GM21576 (cell line): ENCODE measurements at regions not wholly inside any gene's neighbourhood (a gene's known extent, or its start where the extent isn't known, plus 50 kb on each side); places are given as distances from the start of the nearest gene placed in this dataset.

ENCODE experiments used
- ATAC-seq: cut with Tn5 transposase; IDR thresholded peaks from one replicate; pipeline ENCODE4 v1.9.1; 2021; ENCODE audit warnings: mild to moderate bottlenecking, moderate library complexity; ENCODE audit not compliant: unreplicated experiment

GRCh38 chr7:89908736-89909135 is 245.5 kb upstream of the STEAP1 start:
- no peak for ATAC-seq

- ATAC-seq = no peak
Observed at GRCh38 chr7:89914711-89915110, 239.6 kb upstream of the STEAP1 start.

GRCh38 chr7:89926194-89926593 is 228.1 kb upstream of the STEAP1 start:
- no peak for ATAC-seq

- ATAC-seq = no peak
Observed at GRCh38 chr7:89926701-89927100, 227.6 kb upstream of the STEAP1 start.

- no peak for ATAC-seq
Observed at GRCh38 chr7:89927762-89928161, 226.5 kb upstream of the STEAP1 start.

GRCh38 chr7:89928451-89928850 is 225.8 kb upstream of the STEAP1 start:
- ATAC-seq = no peak

GRCh38 chr7:89934101-89934500 is 220.2 kb upstream of the STEAP1 start:
- no peak for ATAC-seq

GRCh38 chr7:89943525-89944050 is 210.7 kb upstream of the STEAP1 start:
- ATAC-seq = no peak

GRCh38 chr7:89958525-89959068 is 195.7 kb upstream of the STEAP1 start:
- no peak for ATAC-seq

GRCh38 chr7:89966067-89966664 is 188.1 kb upstream of the STEAP1 start:
- no peak for ATAC-seq

GRCh38 chr7:89975577-89975976 is 178.7 kb upstream of the STEAP1 start:
- no peak for ATAC-seq

GRCh38 chr7:89987665-89988064 is 166.6 kb upstream of the STEAP1 start:
- ATAC-seq = no peak

- ATAC-seq = no peak
Observed at GRCh38 chr7:89988074-89988473, 166.2 kb upstream of the STEAP1 start.

- ATAC-seq = no peak
Observed at GRCh38 chr7:89989454-89989853, 164.8 kb upstream of the STEAP1 start.

- ATAC-seq = no peak
Observed at GRCh38 chr7:89994483-89994882, 159.8 kb upstream of the STEAP1 start.

GRCh38 chr7:89998554-89998953 is 155.7 kb upstream of the STEAP1 start:
- no peak for ATAC-seq

GRCh38 chr7:90005836-90006235 is 148.4 kb upstream of the STEAP1 start:
- ATAC-seq = no peak

GRCh38 chr7:90007001-90007654 is 147.1 kb upstream of the STEAP1 start:
- ATAC-seq = no peak

GRCh38 chr7:90007831-90008230 is 146.4 kb upstream of the STEAP1 start:
- no peak for ATAC-seq

GRCh38 chr7:90022213-90022612 is 132.1 kb upstream of the STEAP1 start:
- no peak for ATAC-seq

- ATAC-seq = peak; percentile 85
Observed at GRCh38 chr7:90025771-90026170, 128.5 kb upstream of the STEAP1 start.

- ATAC-seq = no peak
Observed at GRCh38 chr7:90033850-90034249, 120.4 kb upstream of the STEAP1 start.
